WTC11 (cell line): ENCODE measurements at regions not wholly inside any gene's neighbourhood (a gene's known extent, or its start where the extent isn't known, plus 50 kb on each side); places are given as distances from the start of the nearest gene placed in this dataset.

Source experiments
- ATAC-seq: fragments of 200-7000 bp; cut with Tn5 transposase; 2 replicates; pipeline ENCODE4 v1.10.0; 2021; ENCODE audit warnings: mild to moderate bottlenecking, moderate library complexity
- CTCF ChIA-PET: fragments of 300-600 bp; sonication (Branson Sonifier 250); formaldehyde crosslinking; loops from one replicate; lab custom pipeline; 2021; ENCODE audit warnings: antibody characterized with exemption; lab: Charles Lee
- POLR2A ChIA-PET: fragments of 350-600 bp; sonication (Branson Sonifier 250); formaldehyde crosslinking; loops from one replicate; lab custom pipeline; 2021; ENCODE audit warnings: antibody characterized with exemption; lab: Charles Lee
- DNase-seq: peaks from one replicate; pipeline ENCODE4 v3.0.0; 2021; ENCODE audit warnings: low spot score
- H3K27ac Mint-ChIP-seq: 2 replicates; pipeline ENCODE4 v1.8.0; 2021; ENCODE audit warnings: mixed read lengths
- H3K27me3 Mint-ChIP-seq: 2 replicates; pipeline ENCODE4 v1.8.0; 2021; ENCODE audit warnings: low read depth, mild to moderate bottlenecking, moderate library complexity, mixed read lengths
- H3K36me3 Mint-ChIP-seq: 2 replicates; pipeline ENCODE4 v1.8.0; 2021; ENCODE audit warnings: mixed read lengths
- H3K4me1 Mint-ChIP-seq: 2 replicates; pipeline ENCODE4 v1.8.0; 2022; ENCODE audit warnings: mixed read lengths
- H3K4me3 Mint-ChIP-seq: 2 replicates; pipeline ENCODE4 v1.8.0; 2021; ENCODE audit warnings: mild to moderate bottlenecking, moderate library complexity, mixed read lengths
- H3K9me3 Mint-ChIP-seq: 2 replicates; pipeline ENCODE4 v1.8.0; 2021; ENCODE audit warnings: mixed read lengths
- ARID4B ChIP-seq: sonication (generic); formaldehyde crosslinking; IDR thresholded peaks from 2 replicates; pipeline ENCODE4 v1.8.0; 2023; ENCODE audit warnings: missing genetic modification reagents, mild to moderate bottlenecking, borderline replicate concordance
- EMX1 ChIP-seq: fragments of 250-450 bp; sonication (Bioruptor Pico); IDR thresholded peaks from 2 replicates; pipeline ENCODE4 v1.8.0; 2021; ENCODE audit warnings: mild to moderate bottlenecking
- ETV6 ChIP-seq: sonication (generic); formaldehyde crosslinking; IDR thresholded peaks from 2 replicates; pipeline ENCODE4 v1.8.1; 2022; ENCODE audit warnings: mild to moderate bottlenecking, missing genetic modification reagents
- JAZF1 ChIP-seq: fragments of 250-450 bp; sonication (Bioruptor Pico); IDR thresholded peaks from 2 replicates; pipeline ENCODE4 v1.9.0; 2021; ENCODE audit warnings: moderate library complexity, mild to moderate bottlenecking, inconsistent platforms
- MYBL2 ChIP-seq: sonication (generic); formaldehyde crosslinking; IDR thresholded peaks from 2 replicates; pipeline ENCODE4 v1.8.1; 2023; ENCODE audit warnings: mild to moderate bottlenecking, moderate library complexity, missing genetic modification reagents
- NFE2L1 ChIP-seq: sonication (generic); formaldehyde crosslinking; IDR thresholded peaks from 2 replicates; pipeline ENCODE4 v1.8.1; 2023; ENCODE audit warnings: missing genetic modification reagents
- NFYB ChIP-seq: sonication (generic); formaldehyde crosslinking; conservative IDR thresholded peaks from 2 replicates; pipeline ENCODE4 v1.8.0; 2022; ENCODE audit warnings: low read depth, missing genetic modification reagents
- NR1H2 ChIP-seq: sonication (generic); formaldehyde crosslinking; IDR thresholded peaks from 2 replicates; pipeline ENCODE4 v1.9.0; 2021; ENCODE audit warnings: mild to moderate bottlenecking, moderate library complexity, missing genetic modification reagents
- PREB ChIP-seq: sonication (generic); formaldehyde crosslinking; IDR thresholded peaks from 2 replicates; pipeline ENCODE4 v1.8.1; 2022; ENCODE audit warnings: mild to moderate bottlenecking, missing genetic modification reagents, moderate library complexity, borderline replicate concordance
- SMAD4 ChIP-seq: sonication (generic); formaldehyde crosslinking; IDR thresholded peaks from 2 replicates; pipeline ENCODE4 v1.8.0; 2022; ENCODE audit warnings: mild to moderate bottlenecking, missing genetic modification reagents
- STAT6 ChIP-seq: sonication (generic); formaldehyde crosslinking; conservative IDR thresholded peaks from 2 replicates; pipeline ENCODE4 v1.8.1; 2023; ENCODE audit warnings: mild to moderate bottlenecking, low read depth, missing genetic modification reagents, moderate library complexity
- USF1 ChIP-seq: sonication (generic); formaldehyde crosslinking; IDR thresholded peaks from 2 replicates; pipeline ENCODE4 v1.8.0; 2022; ENCODE audit warnings: mild to moderate bottlenecking, missing genetic modification reagents
- ZMAT4 ChIP-seq: fragments of 250-450 bp; sonication (Bioruptor Pico); IDR thresholded peaks from 2 replicates; pipeline ENCODE4 v1.9.0; 2021; ENCODE audit warnings: mild to moderate bottlenecking
- ZNF232 ChIP-seq: sonication (generic); formaldehyde crosslinking; IDR thresholded peaks from 2 replicates; pipeline ENCODE4 v1.8.0; 2022; ENCODE audit warnings: mild to moderate bottlenecking, missing genetic modification reagents
- ZNF532 ChIP-seq: fragments of 250-450 bp; sonication (Bioruptor Pico); IDR thresholded peaks from 2 replicates; pipeline ENCODE4 v1.9.0; 2021; ENCODE audit warnings: mild to moderate bottlenecking, borderline replicate concordance

- ChIA-PET POLR2A (no interaction called here), CTCF (interaction anchor here (1.2 kb wide), 1 partner anchor 257 kb away, joined by 3 read pairs; no protein-coding TSS in a partner anchor)
- Mint-ChIP-seq H3K27ac (no peak overlapping the region), H3K4me1 (no peaks in the 10 kb centered on the region), H3K9me3 (no peaks in the 10 kb centered on the region), H3K4me3 (no peak overlapping the region), H3K27me3 (no peaks in the 10 kb centered on the region; the same call in 1 of the 2 replicates), H3K36me3 (no peaks in the 10 kb centered on the region)
- ATAC-seq (no peak), DNase-seq (no peak)
- TF ChIP-seq ETV6 (CRISPR knock-in tag) (no peak), MYBL2 (CRISPR knock-in tag) (no peak), NFYB (CRISPR knock-in tag) (no peak), PREB (no peak), EMX1 (no peak), ZNF532 (CRISPR knock-in tag) (no peak), NFE2L1 (no peak), ARID4B (CRISPR knock-in tag) (no peak), SMAD4 (CRISPR knock-in tag) (no peak), USF1 (CRISPR knock-in tag) (no peak), NR1H2 (no peak), JAZF1 (CRISPR knock-in tag) (no peak)
These were observed 113.5 kb upstream of the TEX51 start for GRCh38 chr2:126785236-126785635.

- H3K4me3 Mint-ChIP-seq = no peak overlapping the region
- POLR2A ChIA-PET = no interaction called here
- H3K27ac Mint-ChIP-seq = no peak overlapping the region
- no peaks in the 10 kb centered on the region for H3K4me1 Mint-ChIP-seq
- no peak for TF ChIP-seq ZNF232 (CRISPR knock-in tag)
- TF ChIP-seq STAT6 (CRISPR knock-in tag) = no peak
- no peak for TF ChIP-seq ZMAT4 (CRISPR knock-in tag)
- H3K9me3 Mint-ChIP-seq = no peaks in the 10 kb centered on the region
- no peak for ATAC-seq
- no peaks in the 10 kb centered on the region for H3K36me3 Mint-ChIP-seq
- H3K27me3 Mint-ChIP-seq = no peaks in the 10 kb centered on the region
- DNase-seq = no peak
- CTCF ChIA-PET = no interaction called here
These were observed 112.8 kb upstream of the TEX51 start for GRCh38 chr2:126785862-126786261.
